IPS DF 19.7 (cell line): ENCODE measurements at regions not wholly inside any gene's neighbourhood (a gene's known extent, or its start where the extent isn't known, plus 50 kb on each side); places are given as distances from the start of the nearest gene placed in this dataset.
"Not testable (repeated sequence)": the region's sequence is repeated elsewhere in the genome, so short reads cannot be mapped to it uniquely, and the experiment has no call there.

ENCODE experiments used
- DNase-seq: peaks from one replicate; pipeline ENCODE4 v3.0.0-alpha.2; 2013; ENCODE audit warnings: low read depth, low spot score

DNA sequence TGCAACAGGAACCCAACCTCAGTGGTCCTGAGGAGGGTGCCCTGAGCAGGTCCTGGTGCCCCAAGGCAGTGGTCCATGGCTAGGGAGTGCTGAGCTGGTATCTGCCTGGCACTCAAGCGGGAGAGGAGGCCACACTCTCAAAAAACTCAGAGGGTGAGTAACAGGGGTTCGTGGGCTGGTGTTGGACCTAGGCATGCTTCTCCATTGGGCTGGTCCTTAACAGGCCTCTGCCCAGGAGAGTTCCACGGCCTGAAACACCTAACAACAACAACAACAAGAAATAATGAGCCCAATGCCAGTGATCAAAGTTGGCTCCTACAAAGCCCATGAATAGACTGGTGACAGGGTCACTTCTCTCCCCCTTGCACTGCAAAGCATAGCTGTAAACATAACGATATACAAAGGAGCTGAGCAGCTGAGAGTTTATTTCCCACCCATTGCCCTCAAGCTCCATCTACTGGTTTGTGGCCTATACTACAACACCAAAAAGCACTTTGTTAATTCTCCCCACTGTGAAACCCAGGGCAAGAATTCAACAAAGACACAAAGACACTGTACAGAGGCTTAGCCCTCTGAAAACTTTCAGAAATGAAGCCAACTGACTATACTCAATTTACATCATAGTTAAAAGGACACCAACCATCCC is 736.1 kb upstream of the ADGRL3 start:
- DNase-seq, result no peak

DNA sequence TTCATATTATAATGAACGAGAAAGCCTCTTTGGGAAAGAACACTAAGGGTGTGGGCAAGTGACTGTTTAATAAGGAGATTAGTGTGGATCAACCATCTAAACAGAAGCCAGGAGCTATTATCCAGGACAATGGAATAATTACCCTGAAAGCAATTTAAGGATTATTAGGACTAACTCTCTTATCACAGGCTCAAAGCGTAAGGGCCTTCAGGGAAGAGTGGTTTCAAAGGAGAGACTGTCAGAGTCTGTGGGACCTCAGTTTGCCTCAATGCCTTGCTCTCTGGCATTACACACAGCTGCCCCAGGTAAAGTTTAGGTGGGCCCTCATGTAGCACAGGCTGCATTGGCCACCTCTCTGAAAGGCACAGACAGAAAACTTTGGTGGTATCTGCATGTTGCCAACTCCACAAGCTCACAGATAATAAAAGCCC is 717.2 kb upstream of the ADGRL3 start:
- DNase-seq, result no peak

DNA sequence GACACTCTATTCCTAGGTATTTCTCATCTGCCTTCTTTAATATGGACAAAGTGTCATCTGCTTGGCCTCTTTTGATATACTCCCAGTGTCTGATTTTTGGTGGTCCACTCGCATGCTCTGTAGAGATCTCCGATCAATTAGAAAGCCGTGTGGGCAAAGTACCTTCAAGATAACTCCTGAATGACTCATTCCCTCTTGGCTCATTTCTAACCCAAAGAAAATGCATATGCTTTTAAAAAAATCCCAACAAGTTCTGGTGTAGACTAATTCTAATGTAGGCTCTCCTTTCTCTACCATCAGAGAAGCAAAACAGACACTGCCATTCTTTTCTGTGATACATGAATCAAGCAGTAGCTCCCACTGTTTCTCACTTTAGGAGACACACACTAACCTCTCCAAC is 714.9 kb upstream of the ADGRL3 start:
- DNase-seq, result no peak

DNA sequence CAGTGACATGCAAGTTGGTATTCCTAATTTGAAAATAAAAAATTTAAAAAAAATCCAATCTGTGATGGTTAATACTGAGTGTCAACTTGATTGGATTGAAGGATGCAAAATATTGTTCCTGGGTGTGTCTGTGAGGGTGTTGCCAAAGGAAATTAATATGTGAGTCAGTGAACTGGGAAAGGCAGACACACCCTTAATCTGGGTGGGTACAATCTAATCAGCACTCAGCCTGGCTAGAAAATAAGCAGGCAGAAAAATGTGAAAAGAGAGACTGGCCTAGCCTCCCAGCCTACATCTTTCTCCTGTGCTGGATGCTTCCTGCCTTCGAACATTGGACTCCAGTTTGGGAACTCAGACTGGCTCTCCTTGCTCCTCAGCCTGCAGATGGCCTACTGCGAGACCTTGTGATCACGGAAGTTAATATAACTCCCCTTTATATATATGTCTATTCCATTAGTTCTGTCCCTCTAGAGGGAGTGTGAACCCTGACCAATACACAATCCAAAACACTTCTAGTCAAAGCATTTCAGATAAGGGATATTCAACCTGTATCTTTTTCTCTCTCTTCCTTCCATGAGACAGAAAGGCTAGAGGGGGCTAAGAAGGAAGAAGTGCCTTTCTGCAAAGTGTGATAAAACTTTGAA is 712.9 kb upstream of the ADGRL3 start:
- DNase-seq, result not testable (repeated sequence)

DNA sequence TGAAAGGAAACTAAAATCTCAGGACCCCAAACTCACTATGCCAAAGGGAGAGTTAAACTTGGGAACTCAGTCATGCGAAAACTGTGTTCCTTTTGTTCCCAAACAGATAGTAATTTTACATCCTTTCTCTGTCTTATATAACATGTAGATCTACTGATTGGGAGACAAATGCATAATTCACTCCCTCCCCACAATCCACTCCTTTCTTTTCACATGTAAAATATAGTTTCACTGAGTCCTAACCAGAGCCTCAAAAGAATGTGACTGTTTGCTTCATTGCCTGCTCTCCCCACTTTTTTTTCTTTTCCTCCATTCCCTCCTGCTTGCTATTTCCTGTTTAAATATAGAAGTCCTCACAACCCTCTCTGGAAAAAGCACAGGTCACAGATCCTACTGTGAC is 699.3 kb upstream of the ADGRL3 start:
- no peak for DNase-seq

DNA sequence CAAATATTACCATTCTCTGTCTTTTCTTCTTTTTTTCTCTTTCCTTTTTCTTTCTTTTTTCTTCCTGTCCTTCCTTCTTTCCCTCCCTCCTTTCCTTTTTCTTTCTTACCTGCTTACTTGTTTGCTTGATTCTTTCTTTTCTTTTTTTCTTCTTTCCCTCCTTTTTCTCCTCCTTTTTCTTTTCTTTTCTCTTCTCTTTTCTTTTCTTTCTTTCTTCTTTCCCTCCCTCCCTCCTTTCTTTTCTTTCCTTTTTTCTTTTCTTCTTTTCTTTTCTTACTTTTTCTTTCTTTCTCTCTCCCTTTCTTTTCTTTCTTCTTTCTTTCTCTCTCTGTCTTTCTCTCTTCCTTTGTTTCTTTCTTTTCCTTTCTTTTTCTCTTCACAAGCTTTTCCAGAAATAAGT is 697.4 kb upstream of the ADGRL3 start:
- DNase-seq, result no peak

DNA sequence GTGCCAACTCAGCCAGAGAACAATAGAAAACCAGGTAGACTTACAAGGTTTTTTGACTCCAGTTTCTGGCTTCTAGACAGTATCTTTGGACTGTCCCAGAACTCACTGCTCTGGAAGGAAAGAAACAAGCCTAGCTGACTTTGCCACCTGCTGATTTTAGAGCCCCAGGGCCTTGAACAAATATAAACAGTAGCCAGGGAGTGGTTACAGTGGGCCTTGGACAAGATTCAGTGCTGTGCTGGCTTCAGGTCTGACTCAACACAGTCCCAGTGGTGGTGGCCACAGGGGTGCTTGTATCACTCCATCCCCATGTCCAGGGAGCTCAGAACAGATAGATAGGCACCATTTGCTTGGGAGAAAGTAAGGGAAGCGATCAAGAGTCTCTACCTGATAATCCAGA is 694.1 kb upstream of the ADGRL3 start:
- no peak for DNase-seq

DNA sequence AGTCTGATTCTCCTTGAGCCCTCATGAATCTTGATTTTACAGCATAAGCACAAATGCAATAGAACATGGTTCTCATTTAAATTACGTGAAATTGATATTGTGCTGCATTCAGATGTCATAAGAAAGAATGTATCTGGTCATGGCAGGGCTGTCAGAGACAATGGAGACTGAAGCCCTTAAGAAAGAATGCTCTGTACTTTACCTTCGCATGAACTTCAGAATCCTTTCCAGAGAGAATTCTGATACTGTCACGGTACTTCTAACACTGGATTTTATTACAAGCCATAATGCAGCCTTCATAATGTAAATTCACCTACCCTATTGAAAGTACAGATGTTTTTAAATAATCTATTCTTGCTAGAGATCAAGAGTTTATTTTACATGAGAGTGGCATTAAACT is 677.9 kb upstream of the ADGRL3 start:
- DNase-seq, result no peak

DNA sequence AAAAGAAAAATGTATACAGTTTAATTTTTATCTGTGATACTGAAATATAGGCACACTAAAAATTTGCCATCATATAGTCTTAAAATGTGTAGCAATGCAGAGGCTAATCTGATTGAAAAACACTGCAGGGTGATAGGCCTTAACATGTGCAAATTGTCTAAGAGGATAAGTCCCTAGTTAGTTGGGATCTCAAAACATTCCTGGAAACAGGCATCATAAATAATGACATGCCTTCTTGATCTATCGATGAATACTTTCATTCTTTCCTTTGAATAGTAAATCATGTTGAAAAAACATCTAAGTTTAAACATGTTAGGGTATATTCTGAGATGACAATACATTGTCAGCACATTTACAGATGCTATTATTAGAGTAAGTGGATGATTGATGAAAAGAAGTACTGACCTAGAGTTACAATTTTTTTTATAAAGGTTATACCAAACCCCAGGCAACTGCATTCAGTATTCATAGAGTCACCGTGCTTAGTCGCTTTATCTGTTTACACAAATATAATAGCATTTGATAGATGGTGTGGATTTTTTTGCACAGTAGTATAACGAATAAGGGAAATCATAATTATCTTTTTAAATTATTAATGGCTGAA is 668.2 kb upstream of the ADGRL3 start:
- no peak for DNase-seq

DNA sequence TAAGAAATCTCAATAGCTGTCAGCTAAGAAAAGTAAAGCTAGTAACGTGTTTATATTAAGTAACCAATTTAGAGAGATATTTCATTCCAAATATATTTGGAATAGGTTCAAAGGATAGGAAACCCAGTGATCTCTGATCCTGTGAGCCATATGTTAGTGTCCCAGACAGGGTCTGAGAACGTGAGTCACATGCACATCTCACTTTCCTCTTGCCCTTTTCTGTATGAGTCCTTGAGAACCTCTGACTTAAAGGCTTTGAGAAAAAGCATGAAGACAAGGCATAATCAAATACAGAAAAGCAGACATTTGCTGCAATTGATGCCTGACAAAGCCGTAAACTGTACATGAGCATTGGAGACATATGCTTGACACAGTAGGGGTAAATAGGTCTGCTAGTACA is 655.1 kb upstream of the ADGRL3 start:
- DNase-seq, result no peak

DNA sequence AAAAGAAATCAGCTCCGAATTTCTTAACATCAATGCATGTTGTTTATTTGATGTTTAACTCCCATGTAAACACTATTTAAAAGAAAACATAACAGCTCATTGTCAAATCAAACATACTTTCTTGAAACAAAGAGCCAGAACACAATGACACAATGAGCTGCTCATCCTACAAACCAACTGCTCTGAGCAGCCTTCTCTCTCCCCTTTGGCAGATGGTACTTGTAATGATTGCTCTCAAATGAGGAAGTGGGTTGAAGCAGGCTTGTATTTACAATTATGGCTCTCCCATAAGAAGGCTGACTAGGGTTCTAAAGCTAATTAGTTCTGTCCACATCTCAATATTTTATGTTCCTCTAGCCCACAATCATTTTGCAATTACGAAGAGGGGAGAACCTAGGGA is 637.8 kb upstream of the ADGRL3 start:
- no peak for DNase-seq

DNA sequence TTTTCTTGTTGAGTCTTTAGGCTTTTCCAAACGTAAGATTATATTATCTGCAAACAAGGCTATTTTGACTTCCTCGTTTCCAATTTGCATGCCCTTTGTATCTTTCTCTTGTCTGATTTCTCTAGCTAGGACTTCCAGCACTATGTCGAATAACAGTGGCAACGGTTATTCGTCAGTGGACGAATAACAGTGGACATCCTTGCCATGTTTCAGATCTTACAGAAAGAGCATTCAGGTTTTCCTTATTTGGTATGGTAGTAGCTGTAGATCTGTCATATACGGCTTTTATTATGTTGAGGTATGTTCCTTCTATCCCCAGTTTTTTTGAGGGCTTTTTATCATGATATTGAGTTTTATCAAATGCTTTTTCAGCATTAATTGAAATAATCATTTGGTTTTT is 634.6 kb upstream of the ADGRL3 start:
- DNase-seq, result peak; percentile 15

DNA sequence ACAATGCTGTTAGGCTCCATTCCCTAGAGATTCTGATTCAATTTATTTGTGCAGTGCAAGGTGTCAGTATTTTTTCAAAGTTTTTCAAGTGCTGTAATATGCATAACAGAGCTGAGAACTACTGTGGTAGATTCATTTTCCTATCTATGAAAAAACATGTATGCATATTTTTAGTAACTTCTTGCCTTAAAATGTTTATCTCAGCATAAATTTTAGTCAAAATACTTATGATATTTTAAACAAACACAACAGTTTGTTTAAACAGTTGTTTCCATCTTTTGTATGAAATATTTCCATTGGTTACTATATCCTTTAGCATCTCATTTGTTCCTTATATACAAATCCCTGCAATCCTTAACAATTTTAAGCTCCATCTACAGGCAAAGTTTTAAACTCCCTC is 624.8 kb upstream of the ADGRL3 start:
- DNase-seq, result no peak

DNA sequence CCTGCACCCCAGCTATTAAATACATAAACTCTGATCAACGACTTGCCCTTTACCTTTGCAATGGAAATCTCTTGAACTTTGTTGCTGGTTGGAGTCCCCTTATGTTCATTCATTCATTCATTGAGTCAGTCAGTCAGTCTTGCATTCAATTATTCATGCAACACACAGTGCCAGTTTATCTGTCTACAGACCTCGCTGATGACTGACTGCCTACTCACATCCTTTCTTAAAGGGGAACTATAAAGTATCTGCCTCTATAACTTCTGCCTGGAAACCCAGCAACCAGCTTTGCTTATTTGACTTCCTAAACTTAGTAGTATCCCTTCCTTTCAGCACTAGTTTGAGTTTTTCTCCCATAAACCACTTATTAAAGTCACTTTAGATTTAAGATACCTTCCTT is 620.8 kb upstream of the ADGRL3 start:
- DNase-seq, result no peak

DNA sequence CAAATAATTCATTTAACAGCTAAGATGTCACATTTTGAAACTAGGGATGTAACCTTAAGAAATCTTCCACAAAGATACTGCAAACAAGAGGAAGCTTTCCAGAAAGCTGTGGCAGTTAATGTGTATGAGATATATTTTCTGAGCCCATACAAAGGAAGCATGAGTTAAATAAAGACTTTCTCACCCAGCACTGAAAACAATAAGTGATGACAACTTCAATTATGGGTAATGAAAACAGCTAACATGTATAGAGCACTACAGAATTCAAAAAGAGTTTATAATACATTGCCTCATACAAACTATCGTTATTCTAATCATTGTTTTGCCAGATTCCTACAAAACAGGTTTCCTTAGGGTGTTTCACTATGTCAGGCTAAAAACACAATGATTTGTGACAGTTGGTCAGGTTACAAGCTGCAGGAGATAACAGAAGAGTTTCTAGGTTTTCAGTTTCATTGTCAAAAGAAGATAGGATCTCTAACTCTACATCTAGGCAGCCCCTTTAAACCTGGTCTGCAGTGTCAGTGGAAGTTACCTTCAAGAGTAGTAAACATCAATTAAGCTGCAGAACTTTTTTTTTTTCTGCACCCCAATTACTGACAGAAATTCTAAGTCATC is 618.1 kb upstream of the ADGRL3 start:
- no peak for DNase-seq

DNA sequence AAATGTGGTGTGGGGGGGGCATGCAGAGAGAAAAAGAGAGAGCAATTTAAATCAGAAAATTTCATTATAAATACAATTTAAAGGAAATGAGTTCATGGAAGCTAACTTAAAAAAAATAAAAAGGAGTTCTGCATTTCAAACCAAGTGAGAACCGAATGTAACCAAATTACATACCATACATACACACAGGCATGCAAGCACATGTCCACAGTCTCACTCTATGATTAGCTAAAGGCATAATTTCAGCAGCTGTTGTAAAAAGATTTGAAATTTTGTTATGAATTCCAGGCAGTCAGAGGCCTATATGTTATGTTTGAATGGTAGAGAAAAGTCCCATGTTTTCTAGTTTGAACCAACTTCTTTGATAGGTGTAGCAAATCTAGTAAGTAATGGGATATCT is 611.6 kb upstream of the ADGRL3 start:
- DNase-seq, result no peak

DNA sequence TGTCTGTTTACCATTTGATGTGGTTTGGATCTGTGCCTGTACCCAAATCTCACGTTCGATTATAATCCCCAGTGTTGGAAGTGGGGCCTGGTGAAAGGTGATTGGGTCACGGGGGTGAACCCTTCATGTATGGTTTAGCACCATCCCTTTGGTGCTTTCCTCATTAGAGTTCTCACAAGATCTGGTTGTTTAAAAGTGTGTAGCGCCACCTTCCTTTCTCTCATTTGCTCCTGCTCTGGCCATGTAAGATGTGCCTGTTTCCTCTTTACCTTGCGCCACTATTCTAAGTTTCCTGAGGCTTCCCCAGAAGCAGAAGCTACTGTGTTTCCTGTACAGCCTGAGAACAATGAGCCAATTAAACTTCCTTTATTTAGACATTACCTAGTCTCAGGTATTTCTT is 610.7 kb upstream of the ADGRL3 start:
- peak; percentile 0 for DNase-seq

DNA sequence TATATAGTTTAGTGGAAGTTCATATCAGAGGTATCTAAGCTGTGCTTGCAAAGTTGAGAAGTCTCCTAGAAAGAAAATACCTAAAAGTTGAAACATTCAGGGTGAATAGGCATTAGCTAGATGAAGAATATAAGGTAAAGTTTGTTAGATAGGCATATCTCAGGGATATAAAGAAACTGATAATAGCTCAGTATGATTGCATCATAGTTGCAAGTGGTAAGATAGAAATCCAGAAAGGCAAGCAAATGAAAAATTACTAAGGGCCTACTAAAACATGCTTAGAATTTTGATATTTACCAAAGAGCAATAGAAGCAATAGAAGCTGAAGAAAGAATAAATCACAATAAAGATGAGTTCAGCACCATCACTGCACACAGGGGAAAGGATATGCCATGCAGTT is 610.0 kb upstream of the ADGRL3 start:
- DNase-seq, result no peak

DNA sequence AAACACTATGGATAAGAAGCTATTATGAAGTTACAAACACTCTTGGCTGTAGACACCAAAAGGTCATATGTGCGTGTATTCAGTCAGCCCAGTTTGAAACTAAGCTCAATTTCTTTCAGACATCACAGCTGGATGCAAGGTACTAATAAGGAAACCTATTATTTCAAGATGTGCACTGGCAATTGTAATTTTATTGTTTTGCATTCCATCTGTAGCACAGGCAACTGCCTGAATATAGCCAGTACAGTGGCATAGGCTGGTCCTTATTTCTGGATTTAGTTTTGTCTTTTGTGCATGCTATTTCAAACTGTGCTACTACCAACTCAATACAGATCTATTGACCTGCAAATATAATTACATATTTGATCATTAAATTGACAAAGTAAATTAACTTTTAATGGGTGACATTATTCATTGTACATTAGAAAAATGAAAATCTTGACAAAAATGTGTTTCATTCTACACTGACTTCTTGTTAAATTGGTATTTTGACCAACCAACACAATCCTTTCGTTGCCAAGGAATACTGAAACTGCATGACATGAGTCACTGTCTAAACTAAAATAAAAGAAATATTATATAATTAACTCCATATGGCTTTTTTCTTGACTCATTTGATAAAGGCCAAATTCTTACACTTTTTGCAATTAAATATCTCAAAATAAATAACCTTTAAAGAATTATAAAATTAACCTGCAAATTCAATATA is 594.3 kb upstream of the ADGRL3 start:
- no peak for DNase-seq

DNA sequence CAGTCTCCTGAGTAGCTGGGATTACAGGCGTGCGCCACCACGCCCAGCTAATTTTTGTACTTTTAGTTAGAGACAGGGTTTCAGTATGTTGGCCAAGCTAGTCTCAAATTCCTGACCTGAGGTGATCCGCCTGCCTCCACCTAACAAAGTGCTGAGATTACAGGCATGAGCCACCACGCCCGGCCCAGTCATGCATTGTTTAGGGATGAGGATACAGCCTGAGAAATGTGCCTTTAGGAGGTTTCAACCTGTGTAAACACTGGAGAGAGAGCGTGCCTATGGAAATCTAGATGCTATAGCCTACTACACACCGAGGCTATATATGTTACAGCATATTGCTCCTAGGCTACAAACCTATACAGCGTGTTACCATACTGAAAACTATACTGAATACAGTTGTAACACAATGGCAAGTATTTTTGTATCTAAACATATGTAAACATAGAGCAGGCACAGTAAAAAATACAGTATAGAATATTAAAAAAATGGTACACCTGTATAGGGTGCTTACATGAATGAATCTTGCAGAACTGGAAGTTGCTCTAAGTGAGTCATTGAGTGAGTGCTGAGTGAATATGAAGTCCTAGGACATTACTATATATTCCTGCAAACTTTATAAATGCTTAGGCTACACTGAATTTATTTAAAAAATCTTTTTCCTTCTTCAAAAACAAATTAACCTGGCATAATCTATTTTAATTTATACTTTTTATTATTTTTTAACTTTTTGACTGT is 588.2 kb upstream of the ADGRL3 start:
- DNase-seq, result no peak

DNA sequence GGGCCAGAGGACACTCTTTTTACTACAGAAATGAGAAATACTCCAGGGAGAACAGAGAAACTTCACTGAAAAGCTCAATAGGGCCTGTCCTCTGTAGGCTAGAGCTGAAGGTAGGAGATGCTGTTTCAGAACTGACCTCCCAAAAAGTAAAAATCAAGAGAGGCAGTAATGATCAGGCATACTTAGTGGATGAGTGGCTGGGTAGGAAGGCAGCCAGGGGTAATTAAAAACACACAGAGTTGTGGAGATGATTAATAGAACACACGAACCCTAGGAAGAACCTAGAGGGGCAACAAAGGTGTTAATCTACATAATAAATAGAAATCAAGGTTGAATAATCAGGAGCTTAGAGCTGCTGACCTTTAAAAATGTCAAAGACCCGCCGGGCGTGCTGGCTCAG is 582.4 kb upstream of the ADGRL3 start:
- no peak for DNase-seq
